HUES64 (cell line): ENCODE measurements at regions not wholly inside any gene's neighbourhood (a gene's known extent, or its start where the extent isn't known, plus 50 kb on each side); places are given as distances from the start of the nearest gene placed in this dataset.
"Not testable (repeated sequence)": the region's sequence is repeated elsewhere in the genome, so short reads cannot be mapped to it uniquely, and the experiment has no call there.

Source experiments
- H3K27ac ChIP-seq: 2 replicates; pipeline ENCODE4 v1.7.0; 2013; ENCODE audit warnings: low read depth, low read length, inconsistent platforms
- H3K27me3 ChIP-seq: 2 replicates; pipeline ENCODE4 v1.6.1; 2013; ENCODE audit warnings: mild to moderate bottlenecking, low read length; ENCODE audit not compliant: insufficient read depth
- H3K36me3 ChIP-seq: 2 replicates; pipeline ENCODE4 v1.6.1; 2013; ENCODE audit warnings: mild to moderate bottlenecking, low read length; ENCODE audit not compliant: insufficient read depth
- H3K4me1 ChIP-seq: 2 replicates; pipeline ENCODE4 v1.6.1; 2013; ENCODE audit warnings: mild to moderate bottlenecking, low read length, moderate library complexity; ENCODE audit not compliant: insufficient read depth
- H3K4me3 ChIP-seq: 2 replicates; pipeline ENCODE4 v1.5.1; 2013; ENCODE audit warnings: mild to moderate bottlenecking, low read length, moderate library complexity
- H3K9ac ChIP-seq: 2 replicates; pipeline ENCODE4 v1.6.1; 2013; ENCODE audit warnings: mild to moderate bottlenecking, low read depth, low read length
- H3K9me3 ChIP-seq: 2 replicates; pipeline ENCODE4 v1.6.1; 2013; ENCODE audit warnings: low read depth, low read length; ENCODE audit not compliant: insufficient read depth
- WGBS: fragments of 150-250, 120-280 bp; methylation state at CpG from one replicate; pipeline ENCODE4 v1.1.7; 2013; ENCODE audit warnings: missing lambda C conversion rate; 5-methylcytosine and 5-hydroxymethylcytosine counted together

GRCh38 chr2:111413950-111414349 is 293.2 kb downstream of the BCL2L11 start:
- not testable (repeated sequence) for H3K27ac ChIP-seq, H3K9me3 ChIP-seq, H3K9ac ChIP-seq, H3K4me3 ChIP-seq, H3K4me1 ChIP-seq, H3K27me3 ChIP-seq, H3K36me3 ChIP-seq
- 70% methylated on average over 4 of the region's 5 CpGs for WGBS

GRCh38 chr2:111415765-111416743 is 295.3 kb downstream of the BCL2L11 start:
- not testable (repeated sequence) for H3K27ac ChIP-seq, H3K27me3 ChIP-seq, H3K36me3 ChIP-seq, H3K4me3 ChIP-seq, H3K9me3 ChIP-seq, H3K4me1 ChIP-seq, H3K9ac ChIP-seq
- WGBS: 88% methylated on average over 11 of the region's 24 CpGs

- H3K27me3 ChIP-seq, H3K4me1 ChIP-seq, H3K36me3 ChIP-seq, H3K4me3 ChIP-seq, H3K9me3 ChIP-seq, H3K9ac ChIP-seq, H3K27ac ChIP-seq: not testable (repeated sequence)
These were observed 296.3 kb downstream of the BCL2L11 start for GRCh38 chr2:111417026-111417425.

- H3K9me3 ChIP-seq, H3K9ac ChIP-seq, H3K4me1 ChIP-seq, H3K4me3 ChIP-seq, H3K36me3 ChIP-seq, H3K27ac ChIP-seq, H3K27me3 ChIP-seq: not testable (repeated sequence)
- 100% methylated on average over 1 of the region's 6 CpGs for WGBS
These were observed 297.6 kb downstream of the BCL2L11 start for GRCh38 chr2:111418091-111418875.

- H3K9ac ChIP-seq, H3K9me3 ChIP-seq, H3K36me3 ChIP-seq, H3K27me3 ChIP-seq, H3K27ac ChIP-seq, H3K4me1 ChIP-seq, H3K4me3 ChIP-seq: not testable (repeated sequence)
- no CpG with 5 or more reads among the region's 6 CpGs for WGBS
These were observed 299.4 kb downstream of the BCL2L11 start for GRCh38 chr2:111420074-111420473.

GRCh38 chr2:111420835-111421234 is 300.1 kb downstream of the BCL2L11 start:
- H3K9ac ChIP-seq, H3K27ac ChIP-seq, H3K27me3 ChIP-seq, H3K9me3 ChIP-seq, H3K4me1 ChIP-seq, H3K4me3 ChIP-seq, H3K36me3 ChIP-seq: not testable (repeated sequence)
- WGBS: 88% methylated on average over 2 of the region's 3 CpGs

GRCh38 chr2:111421949-111422348 is 301.2 kb downstream of the BCL2L11 start:
- not testable (repeated sequence) for H3K9me3 ChIP-seq, H3K4me1 ChIP-seq, H3K9ac ChIP-seq, H3K27me3 ChIP-seq, H3K36me3 ChIP-seq, H3K4me3 ChIP-seq, H3K27ac ChIP-seq
- WGBS: 100% methylated on average over 3 of the region's 6 CpGs

- not testable (repeated sequence) for H3K9me3 ChIP-seq, H3K9ac ChIP-seq, H3K27me3 ChIP-seq, H3K27ac ChIP-seq, H3K4me3 ChIP-seq, H3K36me3 ChIP-seq, H3K4me1 ChIP-seq
- 82% methylated on average over 6 of the region's 7 CpGs for WGBS
These were observed 301.8 kb downstream of the BCL2L11 start for GRCh38 chr2:111422562-111422961.

- WGBS: 94% methylated on average over 4 of the region's 7 CpGs
- not testable (repeated sequence) for H3K4me1 ChIP-seq, H3K27me3 ChIP-seq, H3K27ac ChIP-seq, H3K36me3 ChIP-seq, H3K4me3 ChIP-seq, H3K9me3 ChIP-seq, H3K9ac ChIP-seq
These were observed 302.5 kb downstream of the BCL2L11 start for GRCh38 chr2:111423184-111423583.

- H3K4me3 ChIP-seq, H3K36me3 ChIP-seq, H3K9ac ChIP-seq, H3K27me3 ChIP-seq, H3K27ac ChIP-seq, H3K4me1 ChIP-seq, H3K9me3 ChIP-seq: not testable (repeated sequence)
- 80% methylated on average over 1 of the region's 6 CpGs for WGBS
These were observed 303.5 kb downstream of the BCL2L11 start for GRCh38 chr2:111424176-111424575.

- WGBS: 80% methylated on average over 1 of the region's 5 CpGs
- not testable (repeated sequence) for H3K27ac ChIP-seq, H3K4me3 ChIP-seq, H3K36me3 ChIP-seq, H3K27me3 ChIP-seq, H3K4me1 ChIP-seq, H3K9me3 ChIP-seq, H3K9ac ChIP-seq
These were observed 304.2 kb downstream of the BCL2L11 start for GRCh38 chr2:111424851-111425309.
